HEK293 (cell line): ENCODE measurements at regions not wholly inside any gene's neighbourhood (a gene's known extent, or its start where the extent isn't known, plus 50 kb on each side); places are given as distances from the start of the nearest gene placed in this dataset.
A peak's percentile ranks its signal among the peaks of the same experiment; 100 is the strongest.

Experiments
- CTCF ChIA-PET: fragments of 350-600 bp; formaldehyde crosslinking; extraction: SDS; loops from one replicate; lab custom pipeline; 2021; ENCODE audit warnings: antibody characterized with exemption; lab: Yijun Ruan, JAX
- POLR2A ChIA-PET: fragments of 300-600 bp; formaldehyde crosslinking; extraction: SDS; loops from one replicate; lab custom pipeline; 2020; ENCODE audit warnings: antibody characterized with exemption, inconsistent platforms; lab: Yijun Ruan, JAX
- H3K27ac ChIP-seq: fragments of 200-500 bp; sonication (Bioruptor generic); 2 replicates; pipeline ENCODE4 v1.5.1; 2014; ENCODE audit warnings: low read depth, low read length, control low read depth, inconsistent platforms; ENCODE audit errors: extremely low read depth
- H3K36me3 ChIP-seq, 2 experiments: fragments of 200-500 bp in 1 of 2; sonication (Bioruptor generic) in 1 of 2; 1 replicate in 1 of 2; 2 replicates in 1 of 2; pipeline ENCODE4 v1.5.1; 2014 to 2017; ENCODE audit warnings: inconsistent platforms in 2 of 2, low read length in 2 of 2; ENCODE audit not compliant: control insufficient read depth in 2 of 2, insufficient read depth in 1 of 2
- H3K4me1 ChIP-seq: fragments of 200-500 bp; sonication (Bioruptor generic); 2 replicates; pipeline ENCODE4 v1.5.1; 2014; ENCODE audit warnings: mild to moderate bottlenecking, low read length, inconsistent platforms; ENCODE audit not compliant: control insufficient read depth, insufficient read depth
- H3K4me3 ChIP-seq: 2 replicates; pipeline ENCODE4 v1.5.1; 2011; ENCODE audit warnings: low read depth, mild to moderate bottlenecking, control low read depth, low read length, moderate library complexity
- H3K9me3 ChIP-seq: fragments of 200-500 bp; sonication (Bioruptor generic); 2 replicates; pipeline ENCODE4 v1.5.1; 2014; ENCODE audit warnings: low read depth, low read length, inconsistent platforms; ENCODE audit not compliant: control insufficient read depth, insufficient read depth
- BCL11B ChIP-seq: fragments of 450-650 bp; formaldehyde crosslinking; IDR thresholded peaks from 2 replicates; pipeline ENCODE4 v1.5.1; 2016; ENCODE audit warnings: low read depth, missing biosample characterization, missing genetic modification characterization
- KLF8 ChIP-seq: fragments of 450-650 bp; formaldehyde crosslinking; IDR thresholded peaks from 2 replicates; pipeline ENCODE4 v1.5.1; 2016; ENCODE audit warnings: missing biosample characterization, missing genetic modification characterization
- ZNF133 ChIP-seq: fragments of 450-650 bp; formaldehyde crosslinking; IDR thresholded peaks from 2 replicates; pipeline ENCODE4 v1.5.1; 2016; ENCODE audit warnings: missing biosample characterization, missing genetic modification characterization
- ZNF23 ChIP-seq: fragments of 450-650 bp; formaldehyde crosslinking; IDR thresholded peaks from 2 replicates; pipeline ENCODE4 v1.5.1; 2016; ENCODE audit warnings: missing biosample characterization, missing genetic modification characterization, borderline replicate concordance
- ZNF239 ChIP-seq: fragments of 450-650 bp; formaldehyde crosslinking; IDR thresholded peaks from 2 replicates; pipeline ENCODE4 v1.5.1; 2016; ENCODE audit warnings: missing biosample characterization, missing genetic modification characterization
- ZNF266 ChIP-seq: fragments of 450-650 bp; formaldehyde crosslinking; IDR thresholded peaks from 2 replicates; pipeline ENCODE4 v1.5.1; 2016; ENCODE audit warnings: missing biosample characterization, missing genetic modification characterization, low read depth
- ZNF404 ChIP-seq: fragments of 450-650 bp; formaldehyde crosslinking; IDR thresholded peaks from 2 replicates; pipeline ENCODE4 v1.5.1; 2017; ENCODE audit warnings: missing biosample characterization, missing genetic modification characterization
- ZNF558 ChIP-seq: fragments of 450-650 bp; formaldehyde crosslinking; IDR thresholded peaks from 2 replicates; pipeline ENCODE4 v1.5.1; 2016; ENCODE audit warnings: missing biosample characterization, missing genetic modification characterization
- ZNF626 ChIP-seq: fragments of 450-650 bp; sonication (Bioruptor Pico); formaldehyde crosslinking; IDR thresholded peaks from 2 replicates; pipeline ENCODE4 v1.5.1; 2018; ENCODE audit warnings: missing biosample characterization, missing genetic modification characterization, inconsistent platforms
- ZNF660 ChIP-seq: fragments of 450-650 bp; IDR thresholded peaks from 2 replicates; pipeline ENCODE4 v1.5.1; 2018; ENCODE audit warnings: missing biosample characterization, mild to moderate bottlenecking, missing genetic modification characterization
- ZNF785 ChIP-seq: fragments of 450-650 bp; formaldehyde crosslinking; IDR thresholded peaks from 2 replicates; pipeline ENCODE4 v1.5.1; 2016; ENCODE audit warnings: missing biosample characterization, missing genetic modification characterization
- TF ChIP-seq, protein P1 (sequence below): fragments of 450-650 bp; formaldehyde crosslinking; IDR thresholded peaks from 2 replicates; pipeline ENCODE4 v1.5.1; 2016; ENCODE audit warnings: missing biosample characterization, missing genetic modification characterization
- TF ChIP-seq, protein P2 (sequence below): fragments of 450-650 bp; formaldehyde crosslinking; IDR thresholded peaks from 2 replicates; pipeline ENCODE4 v1.5.1; 2017; ENCODE audit warnings: missing biosample characterization, missing genetic modification characterization
- TF ChIP-seq, protein P3 (sequence below): fragments of 450-650 bp; formaldehyde crosslinking; IDR thresholded peaks from 2 replicates; pipeline ENCODE4 v1.5.1; 2017; ENCODE audit warnings: missing biosample characterization, missing genetic modification characterization
- TF ChIP-seq, protein P4 (sequence below): fragments of 450-650 bp; formaldehyde crosslinking; IDR thresholded peaks from 2 replicates; pipeline ENCODE4 v1.5.1; 2017; ENCODE audit warnings: missing biosample characterization, mild to moderate bottlenecking, missing genetic modification characterization, moderate library complexity
- TF ChIP-seq, protein P5 (sequence below): sonication (generic); formaldehyde crosslinking; IDR thresholded peaks from 2 replicates; pipeline ENCODE4 v1.8.1; 2022; ENCODE audit warnings: mild to moderate bottlenecking, moderate library complexity, missing genetic modification reagents
- TF ChIP-seq, protein P6 (sequence below): fragments of 450-650 bp; formaldehyde crosslinking; IDR thresholded peaks from 2 replicates; pipeline ENCODE4 v1.5.1; 2016; ENCODE audit warnings: missing biosample characterization, missing genetic modification characterization

DNA sequence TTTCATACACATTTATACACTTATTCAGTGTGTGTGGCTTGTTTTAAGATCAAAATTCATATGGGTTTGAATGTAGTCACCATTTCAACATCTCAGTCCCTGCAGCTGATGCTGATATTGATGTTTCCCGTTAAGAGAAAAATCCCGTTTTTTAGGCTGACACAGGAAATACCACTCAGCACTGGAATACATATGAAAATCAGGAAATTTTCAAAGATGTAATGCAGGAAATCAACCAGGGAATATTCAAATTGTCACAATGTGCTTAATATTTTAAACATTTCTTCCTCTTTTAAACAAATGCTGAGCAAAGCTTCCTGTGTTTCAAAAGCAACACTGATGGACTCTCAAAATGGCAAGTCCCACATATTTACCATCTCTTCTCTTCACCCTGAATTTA is 94.5 kb upstream of the MARCKS start (continued):
- no peak for TF ChIP-seq KLF8 (tag by site-specific recombination)
- TF ChIP-seq ZNF626 (tag by site-specific recombination), result no peak
- TF ChIP-seq ZNF23 (tag by site-specific recombination), result no peak
- TF ChIP-seq, protein P1, sequence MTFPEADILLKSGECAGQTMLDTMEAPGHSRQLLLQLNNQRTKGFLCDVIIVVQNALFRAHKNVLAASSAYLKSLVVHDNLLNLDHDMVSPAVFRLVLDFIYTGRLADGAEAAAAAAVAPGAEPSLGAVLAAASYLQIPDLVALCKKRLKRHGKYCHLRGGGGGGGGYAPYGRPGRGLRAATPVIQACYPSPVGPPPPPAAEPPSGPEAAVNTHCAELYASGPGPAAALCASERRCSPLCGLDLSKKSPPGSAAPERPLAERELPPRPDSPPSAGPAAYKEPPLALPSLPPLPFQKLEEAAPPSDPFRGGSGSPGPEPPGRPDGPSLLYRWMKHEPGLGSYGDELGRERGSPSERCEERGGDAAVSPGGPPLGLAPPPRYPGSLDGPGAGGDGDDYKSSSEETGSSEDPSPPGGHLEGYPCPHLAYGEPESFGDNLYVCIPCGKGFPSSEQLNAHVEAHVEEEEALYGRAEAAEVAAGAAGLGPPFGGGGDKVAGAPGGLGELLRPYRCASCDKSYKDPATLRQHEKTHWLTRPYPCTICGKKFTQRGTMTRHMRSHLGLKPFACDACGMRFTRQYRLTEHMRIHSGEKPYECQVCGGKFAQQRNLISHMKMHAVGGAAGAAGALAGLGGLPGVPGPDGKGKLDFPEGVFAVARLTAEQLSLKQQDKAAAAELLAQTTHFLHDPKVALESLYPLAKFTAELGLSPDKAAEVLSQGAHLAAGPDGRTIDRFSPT (tag by site-specific recombination), result no peak
- TF ChIP-seq ZNF660 (tag by site-specific recombination), result no peak
- TF ChIP-seq, protein P2, sequence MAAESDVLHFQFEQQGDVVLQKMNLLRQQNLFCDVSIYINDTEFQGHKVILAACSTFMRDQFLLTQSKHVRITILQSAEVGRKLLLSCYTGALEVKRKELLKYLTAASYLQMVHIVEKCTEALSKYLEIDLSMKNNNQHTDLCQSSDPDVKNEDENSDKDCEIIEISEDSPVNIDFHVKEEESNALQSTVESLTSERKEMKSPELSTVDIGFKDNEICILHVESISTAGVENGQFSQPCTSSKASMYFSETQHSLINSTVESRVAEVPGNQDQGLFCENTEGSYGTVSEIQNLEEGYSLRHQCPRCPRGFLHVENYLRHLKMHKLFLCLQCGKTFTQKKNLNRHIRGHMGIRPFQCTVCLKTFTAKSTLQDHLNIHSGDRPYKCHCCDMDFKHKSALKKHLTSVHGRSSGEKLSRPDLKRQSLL (tag by site-specific recombination), result no peak
- TF ChIP-seq, all 188 proteins: peak for 0

DNA sequence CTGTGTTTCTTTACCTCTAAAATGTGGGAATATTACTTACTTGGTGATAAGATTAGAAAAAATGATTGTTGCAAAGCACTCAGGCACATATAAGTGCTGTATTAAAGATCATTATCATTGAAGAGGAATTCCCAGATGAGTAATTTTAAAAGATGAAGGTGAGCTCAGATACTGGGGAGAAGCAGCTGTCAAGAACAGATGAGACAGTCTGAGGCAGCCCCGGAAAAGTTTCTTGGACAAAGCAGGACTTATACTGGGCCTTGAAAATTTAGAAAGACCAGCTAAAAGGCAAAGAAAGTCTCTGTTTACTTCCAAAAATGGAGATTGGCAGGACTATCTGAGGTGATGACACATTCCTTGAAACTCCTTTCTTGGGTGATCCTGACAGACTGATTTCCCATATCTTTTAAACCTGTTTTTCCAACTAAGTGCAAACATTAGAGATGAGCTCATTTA is 93.8 kb upstream of the MARCKS start:
- ChIA-PET CTCF (interaction anchor here (1.2 kb wide), 1 partner anchor 127 kb away, joined by 3 read pairs; no protein-coding TSS in a partner anchor), POLR2A (interaction anchor here (0.6 kb wide), 1 partner anchor 122 kb away, joined by 7 read pairs; no protein-coding TSS in a partner anchor)
- no peaks in the 10 kb centered on the region for H3K36me3 ChIP-seq
- no peaks in the 10 kb centered on the region for H3K9me3 ChIP-seq
- peaks cover 12% of the 10 kb centered on the region for H3K4me1 ChIP-seq
- H3K4me3 ChIP-seq, result no peak overlapping the region
- H3K27ac ChIP-seq, result no peak overlapping the region
- TF ChIP-seq ZNF133 (no peak), ZNF239 (tag by site-specific recombination) (peak; percentile 26; the same call in 1 of the 2 replicates), ZNF266 (tag by site-specific recombination) (no peak), BCL11B (tag by site-specific recombination) (no peak), ZNF404 (no peak)
- TF ChIP-seq, protein P3, sequence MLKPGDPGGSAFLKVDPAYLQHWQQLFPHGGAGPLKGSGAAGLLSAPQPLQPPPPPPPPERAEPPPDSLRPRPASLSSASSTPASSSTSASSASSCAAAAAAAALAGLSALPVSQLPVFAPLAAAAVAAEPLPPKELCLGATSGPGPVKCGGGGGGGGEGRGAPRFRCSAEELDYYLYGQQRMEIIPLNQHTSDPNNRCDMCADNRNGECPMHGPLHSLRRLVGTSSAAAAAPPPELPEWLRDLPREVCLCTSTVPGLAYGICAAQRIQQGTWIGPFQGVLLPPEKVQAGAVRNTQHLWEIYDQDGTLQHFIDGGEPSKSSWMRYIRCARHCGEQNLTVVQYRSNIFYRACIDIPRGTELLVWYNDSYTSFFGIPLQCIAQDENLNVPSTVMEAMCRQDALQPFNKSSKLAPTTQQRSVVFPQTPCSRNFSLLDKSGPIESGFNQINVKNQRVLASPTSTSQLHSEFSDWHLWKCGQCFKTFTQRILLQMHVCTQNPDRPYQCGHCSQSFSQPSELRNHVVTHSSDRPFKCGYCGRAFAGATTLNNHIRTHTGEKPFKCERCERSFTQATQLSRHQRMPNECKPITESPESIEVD (tag by site-specific recombination), result 0 out of 2 replicates have a peak, but pooled peaks have one; percentile 10
- TF ChIP-seq, protein P4, sequence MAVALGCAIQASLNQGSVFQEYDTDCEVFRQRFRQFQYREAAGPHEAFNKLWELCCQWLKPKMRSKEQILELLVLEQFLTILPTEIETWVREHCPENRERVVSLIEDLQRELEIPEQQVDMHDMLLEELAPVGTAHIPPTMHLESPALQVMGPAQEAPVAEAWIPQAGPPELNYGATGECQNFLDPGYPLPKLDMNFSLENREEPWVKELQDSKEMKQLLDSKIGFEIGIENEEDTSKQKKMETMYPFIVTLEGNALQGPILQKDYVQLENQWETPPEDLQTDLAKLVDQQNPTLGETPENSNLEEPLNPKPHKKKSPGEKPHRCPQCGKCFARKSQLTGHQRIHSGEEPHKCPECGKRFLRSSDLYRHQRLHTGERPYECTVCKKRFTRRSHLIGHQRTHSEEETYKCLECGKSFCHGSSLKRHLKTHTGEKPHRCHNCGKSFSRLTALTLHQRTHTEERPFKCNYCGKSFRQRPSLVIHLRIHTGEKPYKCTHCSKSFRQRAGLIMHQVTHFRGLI (tag by site-specific recombination), result no peak
- TF ChIP-seq, protein P1 (tag by site-specific recombination), result no peak
- TF ChIP-seq, all 188 proteins: peak for 2

DNA sequence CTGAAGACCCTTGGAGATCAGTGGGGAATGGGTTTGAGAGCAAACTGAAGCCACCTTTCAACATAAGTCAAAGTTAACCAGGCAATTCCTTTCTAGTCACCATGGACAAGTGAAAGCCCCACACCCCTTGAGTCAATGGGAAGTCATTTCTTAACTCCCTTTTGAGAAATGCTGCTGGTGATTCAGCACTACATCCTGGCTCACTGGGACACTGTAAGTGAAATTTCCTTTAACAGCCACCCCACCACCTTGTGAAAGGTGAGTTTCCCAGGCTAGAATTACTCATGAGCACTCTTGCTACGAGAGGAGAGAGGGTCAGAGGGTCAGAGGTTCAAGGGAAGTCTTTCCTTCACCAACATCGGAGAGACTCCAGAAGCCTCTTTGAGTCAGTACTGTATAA is 93.3 kb upstream of the MARCKS start:
- H3K27ac ChIP-seq, result no peak overlapping the region
- ChIA-PET CTCF (interaction anchor here (1.2 kb wide), 1 partner anchor 128 kb away, joined by 3 read pairs; no protein-coding TSS in a partner anchor), POLR2A (interaction anchor here (0.6 kb wide), 1 partner anchor 123 kb away, joined by 7 read pairs; no protein-coding TSS in a partner anchor)
- TF ChIP-seq ZNF785 (tag by site-specific recombination) (no peak), ZNF558 (tag by site-specific recombination) (no peak)
- TF ChIP-seq, protein P5, sequence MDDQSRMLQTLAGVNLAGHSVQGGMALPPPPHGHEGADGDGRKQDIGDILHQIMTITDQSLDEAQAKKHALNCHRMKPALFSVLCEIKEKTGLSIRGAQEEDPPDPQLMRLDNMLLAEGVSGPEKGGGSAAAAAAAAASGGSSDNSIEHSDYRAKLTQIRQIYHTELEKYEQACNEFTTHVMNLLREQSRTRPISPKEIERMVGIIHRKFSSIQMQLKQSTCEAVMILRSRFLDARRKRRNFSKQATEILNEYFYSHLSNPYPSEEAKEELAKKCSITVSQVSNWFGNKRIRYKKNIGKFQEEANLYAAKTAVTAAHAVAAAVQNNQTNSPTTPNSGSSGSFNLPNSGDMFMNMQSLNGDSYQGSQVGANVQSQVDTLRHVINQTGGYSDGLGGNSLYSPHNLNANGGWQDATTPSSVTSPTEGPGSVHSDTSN (CRISPR knock-in tag), result no peak
- TF ChIP-seq, protein P6, sequence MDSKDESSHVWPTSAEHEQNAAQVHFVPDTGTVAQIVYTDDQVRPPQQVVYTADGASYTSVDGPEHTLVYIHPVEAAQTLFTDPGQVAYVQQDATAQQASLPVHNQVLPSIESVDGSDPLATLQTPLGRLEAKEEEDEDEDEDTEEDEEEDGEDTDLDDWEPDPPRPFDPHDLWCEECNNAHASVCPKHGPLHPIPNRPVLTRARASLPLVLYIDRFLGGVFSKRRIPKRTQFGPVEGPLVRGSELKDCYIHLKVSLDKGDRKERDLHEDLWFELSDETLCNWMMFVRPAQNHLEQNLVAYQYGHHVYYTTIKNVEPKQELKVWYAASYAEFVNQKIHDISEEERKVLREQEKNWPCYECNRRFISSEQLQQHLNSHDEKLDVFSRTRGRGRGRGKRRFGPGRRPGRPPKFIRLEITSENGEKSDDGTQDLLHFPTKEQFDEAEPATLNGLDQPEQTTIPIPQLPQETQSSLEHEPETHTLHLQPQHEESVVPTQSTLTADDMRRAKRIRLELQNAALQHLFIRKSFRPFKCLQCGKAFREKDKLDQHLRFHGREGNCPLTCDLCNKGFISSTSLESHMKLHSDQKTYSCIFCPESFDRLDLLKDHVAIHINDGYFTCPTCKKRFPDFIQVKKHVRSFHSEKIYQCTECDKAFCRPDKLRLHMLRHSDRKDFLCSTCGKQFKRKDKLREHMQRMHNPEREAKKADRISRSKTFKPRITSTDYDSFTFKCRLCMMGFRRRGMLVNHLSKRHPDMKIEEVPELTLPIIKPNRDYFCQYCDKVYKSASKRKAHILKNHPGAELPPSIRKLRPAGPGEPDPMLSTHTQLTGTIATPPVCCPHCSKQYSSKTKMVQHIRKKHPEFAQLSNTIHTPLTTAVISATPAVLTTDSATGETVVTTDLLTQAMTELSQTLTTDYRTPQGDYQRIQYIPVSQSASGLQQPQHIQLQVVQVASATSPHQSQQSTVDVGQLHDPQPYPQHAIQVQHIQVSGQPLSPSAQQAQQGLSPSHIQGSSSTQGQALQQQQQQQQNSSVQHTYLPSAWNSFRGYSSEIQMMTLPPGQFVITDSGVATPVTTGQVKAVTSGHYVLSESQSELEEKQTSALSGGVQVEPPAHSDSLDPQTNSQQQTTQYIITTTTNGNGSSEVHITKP, result no peak
- no peaks in the 10 kb centered on the region for H3K9me3 ChIP-seq
- peaks cover 12% of the 10 kb centered on the region for H3K4me1 ChIP-seq
- no peak overlapping the region for H3K4me3 ChIP-seq
- H3K36me3 ChIP-seq, result no peaks in the 10 kb centered on the region
